OCI-LY1 (cell line): ENCODE measurements at regions not wholly inside any gene's neighbourhood (a gene's known extent, or its start where the extent isn't known, plus 50 kb on each side); places are given as distances from the start of the nearest gene placed in this dataset.

Experiments
- H2AFZ ChIP-seq: fragments of 200-600 bp; sonication (generic), shearing (Covaris generic); 2 replicates; pipeline ENCODE4 v1.6.0; 2014; ENCODE audit warnings: antibody characterized with exemption, mild to moderate bottlenecking, low read length
- H3F3A ChIP-seq: fragments of 200-600 bp; sonication (generic), shearing (Covaris generic); 2 replicates; pipeline ENCODE4 v1.6.0; 2014; ENCODE audit warnings: mild to moderate bottlenecking, antibody characterized with exemption, low read length, moderate library complexity; ENCODE audit not compliant: insufficient read depth
- H3K27ac ChIP-seq: fragments of 200-600 bp; sonication (generic); 2 replicates; pipeline ENCODE4 v1.5.1; 2014; ENCODE audit warnings: low read length, mixed run types, mild to moderate bottlenecking, low read depth; ENCODE audit not compliant: poor library complexity, severe bottlenecking
- H3K27me3 ChIP-seq: fragments of 200-600 bp; sonication (generic); 2 replicates; pipeline ENCODE4 v1.6.0; 2014; ENCODE audit warnings: antibody characterized with exemption, mild to moderate bottlenecking, low read length, moderate library complexity; ENCODE audit not compliant: insufficient read depth
- H3K36me3 ChIP-seq: fragments of 200-600 bp; sonication (generic); 2 replicates; pipeline ENCODE4 v1.6.1; 2014; ENCODE audit warnings: mild to moderate bottlenecking, antibody characterized with exemption, low read length, moderate library complexity, mixed read lengths; ENCODE audit not compliant: insufficient read depth
- H3K4me1 ChIP-seq: fragments of 200-600 bp; sonication (generic); 2 replicates; pipeline ENCODE4 v1.5.1; 2014; ENCODE audit warnings: mild to moderate bottlenecking, low read length, moderate library complexity; ENCODE audit not compliant: insufficient read depth, severe bottlenecking
- H3K4me2 ChIP-seq: fragments of 200-600 bp; sonication (generic), shearing (Covaris generic); 2 replicates; pipeline ENCODE4 v1.6.1; 2014; ENCODE audit warnings: low read length
- H3K4me3 ChIP-seq: fragments of 200-600 bp; sonication (generic); 2 replicates; pipeline ENCODE4 v1.5.1; 2014; ENCODE audit warnings: low read length, low read depth, mild to moderate bottlenecking, mixed read lengths; ENCODE audit not compliant: poor library complexity, severe bottlenecking
- H3K79me2 ChIP-seq: fragments of 200-600 bp; shearing (Covaris generic); 2 replicates; pipeline ENCODE4 v1.6.1; 2016; ENCODE audit warnings: mixed run types, low read length, mixed read lengths; ENCODE audit not compliant: insufficient read depth
- H3K9ac ChIP-seq: fragments of 200-600 bp; sonication (generic), shearing (Covaris generic); 2 replicates; pipeline ENCODE4 v1.6.1; 2014; ENCODE audit warnings: mild to moderate bottlenecking, low read length, mixed read lengths
- H3K9me2 ChIP-seq: fragments of 200-600 bp; sonication (generic), shearing (Covaris generic); 2 replicates; pipeline ENCODE4 v1.6.1; 2014; ENCODE audit warnings: low read depth, mild to moderate bottlenecking, low read length, mixed read lengths
- H3K9me3 ChIP-seq: fragments of 200-600 bp; shearing (Covaris generic); 2 replicates; pipeline ENCODE4 v1.6.1; 2014; ENCODE audit warnings: low read length, mixed read lengths
- H4K20me1 ChIP-seq: fragments of 200-600 bp; sonication (generic), shearing (Covaris generic); 2 replicates; pipeline ENCODE4 v1.6.0; 2016; ENCODE audit warnings: mild to moderate bottlenecking, low read length; ENCODE audit not compliant: insufficient read depth
- EZH2 ChIP-seq: fragments of 200-600 bp; sonication (generic), shearing (Covaris generic); IDR thresholded peaks from 2 replicates; pipeline ENCODE4 v1.8.0; 2017; ENCODE audit warnings: borderline replicate concordance, mixed run types, mild to moderate bottlenecking, antibody characterized with exemption, low read length, moderate library complexity, mixed read lengths
- TF ChIP-seq, protein P1 (sequence below): fragments of 200-600 bp; sonication (generic), shearing (Covaris generic); IDR thresholded peaks from 2 replicates; pipeline ENCODE4 v1.5.1; 2017; ENCODE audit warnings: mild to moderate bottlenecking, antibody characterized with exemption, low read length, moderate library complexity, mixed read lengths

DNA sequence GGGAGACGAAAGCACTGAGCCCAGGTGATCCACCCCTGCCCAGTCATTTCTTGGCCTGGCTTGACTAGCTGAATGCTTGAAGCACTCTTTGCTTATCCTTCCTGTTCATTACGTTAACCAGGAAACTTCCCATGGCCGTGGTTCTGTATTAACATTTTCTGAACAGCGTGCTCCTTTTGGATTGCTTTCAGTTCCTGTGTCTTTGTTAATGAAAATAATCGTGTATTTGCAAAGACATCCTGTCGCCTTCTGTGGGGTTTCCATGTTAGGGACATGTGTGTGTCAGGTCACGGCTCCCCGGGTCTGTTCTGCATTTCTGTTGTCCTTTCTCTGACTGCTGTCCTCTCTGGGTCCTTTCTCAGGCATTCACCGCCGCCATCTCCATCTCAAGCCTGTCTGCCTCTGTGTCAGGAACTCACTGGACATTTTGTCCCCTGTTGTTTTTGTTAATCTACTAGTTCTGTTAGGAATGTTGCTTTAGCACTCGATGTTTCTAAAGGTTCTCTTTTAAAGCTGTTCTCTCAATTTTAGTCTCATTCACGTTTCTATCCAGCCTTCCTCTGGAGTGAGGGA, 434.1 kb upstream of the HS6ST1 start:
- Histone ChIP-seq H3K79me2 (no peaks in the 10 kb centered on the region), H3K9ac (no peak overlapping the region), H3K9me2 (no peaks in the 10 kb centered on the region), H2AFZ (no peak overlapping the region), H4K20me1 (no peaks in the 10 kb centered on the region), H3K4me3 (no peak overlapping the region), H3K9me3 (no peaks in the 10 kb centered on the region), H3K4me1 (no peaks in the 10 kb centered on the region), H3K27ac (no peak overlapping the region), H3K27me3 (peaks cover 4% of the 10 kb centered on the region; the same call in 1 of the 2 replicates), H3F3A (no peaks in the 10 kb centered on the region), H3K36me3 (no peaks in the 10 kb centered on the region), H3K4me2 (no peak overlapping the region)
- TF ChIP-seq, protein P1, sequence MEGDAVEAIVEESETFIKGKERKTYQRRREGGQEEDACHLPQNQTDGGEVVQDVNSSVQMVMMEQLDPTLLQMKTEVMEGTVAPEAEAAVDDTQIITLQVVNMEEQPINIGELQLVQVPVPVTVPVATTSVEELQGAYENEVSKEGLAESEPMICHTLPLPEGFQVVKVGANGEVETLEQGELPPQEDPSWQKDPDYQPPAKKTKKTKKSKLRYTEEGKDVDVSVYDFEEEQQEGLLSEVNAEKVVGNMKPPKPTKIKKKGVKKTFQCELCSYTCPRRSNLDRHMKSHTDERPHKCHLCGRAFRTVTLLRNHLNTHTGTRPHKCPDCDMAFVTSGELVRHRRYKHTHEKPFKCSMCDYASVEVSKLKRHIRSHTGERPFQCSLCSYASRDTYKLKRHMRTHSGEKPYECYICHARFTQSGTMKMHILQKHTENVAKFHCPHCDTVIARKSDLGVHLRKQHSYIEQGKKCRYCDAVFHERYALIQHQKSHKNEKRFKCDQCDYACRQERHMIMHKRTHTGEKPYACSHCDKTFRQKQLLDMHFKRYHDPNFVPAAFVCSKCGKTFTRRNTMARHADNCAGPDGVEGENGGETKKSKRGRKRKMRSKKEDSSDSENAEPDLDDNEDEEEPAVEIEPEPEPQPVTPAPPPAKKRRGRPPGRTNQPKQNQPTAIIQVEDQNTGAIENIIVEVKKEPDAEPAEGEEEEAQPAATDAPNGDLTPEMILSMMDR, result no peak
- TF ChIP-seq EZH2, result no peak

- Histone ChIP-seq H3K79me2 (no peaks in the 10 kb centered on the region), H3K4me2 (no peak overlapping the region), H3K9ac (no peak overlapping the region), H3K9me3 (no peaks in the 10 kb centered on the region), H3K27me3 (peaks cover 4% of the 10 kb centered on the region; the same call in 1 of the 2 replicates), H3K4me1 (no peaks in the 10 kb centered on the region), H3K27ac (no peak overlapping the region), H3F3A (no peaks in the 10 kb centered on the region), H3K9me2 (no peaks in the 10 kb centered on the region), H4K20me1 (no peaks in the 10 kb centered on the region), H3K36me3 (no peaks in the 10 kb centered on the region), H3K4me3 (no peak overlapping the region), H2AFZ (no peak overlapping the region)
- TF ChIP-seq, protein P1, result no peak
- TF ChIP-seq EZH2, result no peak
Observed at GRCh38 chr2:128753321-128753720, 434.7 kb upstream of the HS6ST1 start.

- Histone ChIP-seq H3K9me2 (no peaks in the 10 kb centered on the region), H3K4me2 (no peak overlapping the region), H3K36me3 (no peaks in the 10 kb centered on the region), H3K4me3 (no peak overlapping the region), H3K27me3 (no peaks in the 10 kb centered on the region; the same call in 1 of the 2 replicates), H3K27ac (no peak overlapping the region), H2AFZ (no peak overlapping the region), H3K79me2 (no peaks in the 10 kb centered on the region), H3K4me1 (no peaks in the 10 kb centered on the region), H3K9me3 (no peaks in the 10 kb centered on the region), H4K20me1 (no peaks in the 10 kb centered on the region), H3K9ac (no peak overlapping the region), H3F3A (no peaks in the 10 kb centered on the region)
- TF ChIP-seq EZH2, result no peak
- TF ChIP-seq, protein P1, result no peak
Observed at GRCh38 chr2:128753800-128754199, 435.1 kb upstream of the HS6ST1 start.
